OCI-LY1 (cell line): ENCODE measurements at regions not wholly inside any gene's neighbourhood (a gene's known extent, or its start where the extent isn't known, plus 50 kb on each side); places are given as distances from the start of the nearest gene placed in this dataset.

Experiments
- H2AFZ ChIP-seq: fragments of 200-600 bp; sonication (generic), shearing (Covaris generic); 2 replicates; pipeline ENCODE4 v1.6.0; 2014; ENCODE audit warnings: antibody characterized with exemption, mild to moderate bottlenecking, low read length
- H3F3A ChIP-seq: fragments of 200-600 bp; sonication (generic), shearing (Covaris generic); 2 replicates; pipeline ENCODE4 v1.6.0; 2014; ENCODE audit warnings: mild to moderate bottlenecking, antibody characterized with exemption, low read length, moderate library complexity; ENCODE audit not compliant: insufficient read depth
- H3K27ac ChIP-seq: fragments of 200-600 bp; sonication (generic); 2 replicates; pipeline ENCODE4 v1.5.1; 2014; ENCODE audit warnings: low read length, mixed run types, mild to moderate bottlenecking, low read depth; ENCODE audit not compliant: poor library complexity, severe bottlenecking
- H3K27me3 ChIP-seq: fragments of 200-600 bp; sonication (generic); 2 replicates; pipeline ENCODE4 v1.6.0; 2014; ENCODE audit warnings: antibody characterized with exemption, mild to moderate bottlenecking, low read length, moderate library complexity; ENCODE audit not compliant: insufficient read depth
- H3K36me3 ChIP-seq: fragments of 200-600 bp; sonication (generic); 2 replicates; pipeline ENCODE4 v1.6.1; 2014; ENCODE audit warnings: mild to moderate bottlenecking, antibody characterized with exemption, low read length, moderate library complexity, mixed read lengths; ENCODE audit not compliant: insufficient read depth
- H3K4me1 ChIP-seq: fragments of 200-600 bp; sonication (generic); 2 replicates; pipeline ENCODE4 v1.5.1; 2014; ENCODE audit warnings: mild to moderate bottlenecking, low read length, moderate library complexity; ENCODE audit not compliant: insufficient read depth, severe bottlenecking
- H3K4me2 ChIP-seq: fragments of 200-600 bp; sonication (generic), shearing (Covaris generic); 2 replicates; pipeline ENCODE4 v1.6.1; 2014; ENCODE audit warnings: low read length
- H3K4me3 ChIP-seq: fragments of 200-600 bp; sonication (generic); 2 replicates; pipeline ENCODE4 v1.5.1; 2014; ENCODE audit warnings: low read length, low read depth, mild to moderate bottlenecking, mixed read lengths; ENCODE audit not compliant: poor library complexity, severe bottlenecking
- H3K79me2 ChIP-seq: fragments of 200-600 bp; shearing (Covaris generic); 2 replicates; pipeline ENCODE4 v1.6.1; 2016; ENCODE audit warnings: mixed run types, low read length, mixed read lengths; ENCODE audit not compliant: insufficient read depth
- H3K9ac ChIP-seq: fragments of 200-600 bp; sonication (generic), shearing (Covaris generic); 2 replicates; pipeline ENCODE4 v1.6.1; 2014; ENCODE audit warnings: mild to moderate bottlenecking, low read length, mixed read lengths
- H3K9me2 ChIP-seq: fragments of 200-600 bp; sonication (generic), shearing (Covaris generic); 2 replicates; pipeline ENCODE4 v1.6.1; 2014; ENCODE audit warnings: low read depth, mild to moderate bottlenecking, low read length, mixed read lengths
- H3K9me3 ChIP-seq: fragments of 200-600 bp; shearing (Covaris generic); 2 replicates; pipeline ENCODE4 v1.6.1; 2014; ENCODE audit warnings: low read length, mixed read lengths
- H4K20me1 ChIP-seq: fragments of 200-600 bp; sonication (generic), shearing (Covaris generic); 2 replicates; pipeline ENCODE4 v1.6.0; 2016; ENCODE audit warnings: mild to moderate bottlenecking, low read length; ENCODE audit not compliant: insufficient read depth
- EZH2 ChIP-seq: fragments of 200-600 bp; sonication (generic), shearing (Covaris generic); IDR thresholded peaks from 2 replicates; pipeline ENCODE4 v1.8.0; 2017; ENCODE audit warnings: borderline replicate concordance, mixed run types, mild to moderate bottlenecking, antibody characterized with exemption, low read length, moderate library complexity, mixed read lengths
- TF ChIP-seq, protein P1 (sequence below): fragments of 200-600 bp; sonication (generic), shearing (Covaris generic); IDR thresholded peaks from 2 replicates; pipeline ENCODE4 v1.5.1; 2017; ENCODE audit warnings: mild to moderate bottlenecking, antibody characterized with exemption, low read length, moderate library complexity, mixed read lengths

DNA sequence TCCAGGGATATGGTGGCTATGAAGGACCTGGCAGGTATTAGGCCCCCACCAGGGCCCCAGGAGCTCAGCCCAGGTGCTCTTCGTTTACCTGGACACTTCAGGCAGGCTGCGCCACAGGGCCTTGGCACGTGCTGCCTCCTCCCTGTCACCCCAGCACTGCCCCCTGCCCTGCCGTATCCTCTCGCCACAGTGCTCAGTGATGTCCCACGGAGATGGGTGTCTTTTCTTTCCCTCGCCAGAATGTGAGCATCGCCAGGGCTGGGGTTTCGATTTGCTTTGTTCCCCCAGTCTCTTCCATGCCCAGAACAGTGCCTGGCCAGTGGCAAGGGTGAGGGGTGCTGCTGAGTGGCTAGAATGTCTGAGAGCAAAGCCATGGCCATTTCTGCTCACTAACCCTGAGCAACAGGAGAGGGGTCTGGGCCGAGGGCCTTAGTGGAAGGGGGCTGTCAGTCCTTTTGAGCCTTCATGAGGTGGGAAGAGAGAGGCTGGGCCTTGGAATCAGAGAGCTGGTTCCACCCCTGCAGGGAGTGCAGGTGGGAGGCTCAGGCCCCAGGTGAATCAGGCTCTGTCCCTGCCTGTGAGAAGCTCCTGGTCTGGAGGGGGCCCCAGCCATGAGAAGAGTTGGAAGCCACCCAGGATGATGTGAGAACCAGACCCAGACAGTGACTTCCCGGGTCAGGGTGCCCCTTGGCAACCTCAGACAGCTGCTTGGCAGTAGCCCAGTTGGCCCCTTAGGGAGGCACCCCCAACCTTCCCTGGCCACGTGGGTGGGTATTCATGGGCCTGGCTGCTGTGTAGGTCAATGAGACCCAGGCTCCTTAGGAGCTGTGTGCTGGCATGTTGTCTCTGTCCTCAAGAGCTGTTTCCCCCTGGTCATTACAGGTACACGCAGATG, 129.9 kb upstream of the HS6ST1 start:
- no peak overlapping the region for H3K27ac ChIP-seq
- no peaks in the 10 kb centered on the region for H3K27me3 ChIP-seq
- H2AFZ ChIP-seq = no peak overlapping the region
- no peak overlapping the region for H3K4me2 ChIP-seq
- no peaks in the 10 kb centered on the region for H3K9me2 ChIP-seq
- no peak for TF ChIP-seq EZH2
- TF ChIP-seq, protein P1, sequence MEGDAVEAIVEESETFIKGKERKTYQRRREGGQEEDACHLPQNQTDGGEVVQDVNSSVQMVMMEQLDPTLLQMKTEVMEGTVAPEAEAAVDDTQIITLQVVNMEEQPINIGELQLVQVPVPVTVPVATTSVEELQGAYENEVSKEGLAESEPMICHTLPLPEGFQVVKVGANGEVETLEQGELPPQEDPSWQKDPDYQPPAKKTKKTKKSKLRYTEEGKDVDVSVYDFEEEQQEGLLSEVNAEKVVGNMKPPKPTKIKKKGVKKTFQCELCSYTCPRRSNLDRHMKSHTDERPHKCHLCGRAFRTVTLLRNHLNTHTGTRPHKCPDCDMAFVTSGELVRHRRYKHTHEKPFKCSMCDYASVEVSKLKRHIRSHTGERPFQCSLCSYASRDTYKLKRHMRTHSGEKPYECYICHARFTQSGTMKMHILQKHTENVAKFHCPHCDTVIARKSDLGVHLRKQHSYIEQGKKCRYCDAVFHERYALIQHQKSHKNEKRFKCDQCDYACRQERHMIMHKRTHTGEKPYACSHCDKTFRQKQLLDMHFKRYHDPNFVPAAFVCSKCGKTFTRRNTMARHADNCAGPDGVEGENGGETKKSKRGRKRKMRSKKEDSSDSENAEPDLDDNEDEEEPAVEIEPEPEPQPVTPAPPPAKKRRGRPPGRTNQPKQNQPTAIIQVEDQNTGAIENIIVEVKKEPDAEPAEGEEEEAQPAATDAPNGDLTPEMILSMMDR = no peak
- no peaks in the 10 kb centered on the region for H3K79me2 ChIP-seq
- H3K9ac ChIP-seq = no peak overlapping the region
- H3F3A ChIP-seq = no peaks in the 10 kb centered on the region
- no peaks in the 10 kb centered on the region for H4K20me1 ChIP-seq
- no peaks in the 10 kb centered on the region for H3K36me3 ChIP-seq
- H3K4me1 ChIP-seq = no peaks in the 10 kb centered on the region
- no peaks in the 10 kb centered on the region for H3K9me3 ChIP-seq
- no peak overlapping the region for H3K4me3 ChIP-seq

GRCh38 chr2:128449226-128450061, 130.8 kb upstream of the HS6ST1 start:
- H4K20me1 ChIP-seq = no peaks in the 10 kb centered on the region
- no peaks in the 10 kb centered on the region for H3K4me1 ChIP-seq
- H3K9me3 ChIP-seq = no peaks in the 10 kb centered on the region
- no peak for TF ChIP-seq EZH2
- TF ChIP-seq, protein P1 = no peak
- no peaks in the 10 kb centered on the region for H3K79me2 ChIP-seq
- no peak overlapping the region for H3K9ac ChIP-seq
- H3K36me3 ChIP-seq = no peaks in the 10 kb centered on the region
- no peaks in the 10 kb centered on the region for H3K9me2 ChIP-seq
- H3K27me3 ChIP-seq = no peaks in the 10 kb centered on the region
- no peak overlapping the region for H3K4me3 ChIP-seq
- no peak overlapping the region for H3K27ac ChIP-seq
- H3K4me2 ChIP-seq = no peak overlapping the region
- H3F3A ChIP-seq = no peaks in the 10 kb centered on the region
- no peak overlapping the region for H2AFZ ChIP-seq

DNA sequence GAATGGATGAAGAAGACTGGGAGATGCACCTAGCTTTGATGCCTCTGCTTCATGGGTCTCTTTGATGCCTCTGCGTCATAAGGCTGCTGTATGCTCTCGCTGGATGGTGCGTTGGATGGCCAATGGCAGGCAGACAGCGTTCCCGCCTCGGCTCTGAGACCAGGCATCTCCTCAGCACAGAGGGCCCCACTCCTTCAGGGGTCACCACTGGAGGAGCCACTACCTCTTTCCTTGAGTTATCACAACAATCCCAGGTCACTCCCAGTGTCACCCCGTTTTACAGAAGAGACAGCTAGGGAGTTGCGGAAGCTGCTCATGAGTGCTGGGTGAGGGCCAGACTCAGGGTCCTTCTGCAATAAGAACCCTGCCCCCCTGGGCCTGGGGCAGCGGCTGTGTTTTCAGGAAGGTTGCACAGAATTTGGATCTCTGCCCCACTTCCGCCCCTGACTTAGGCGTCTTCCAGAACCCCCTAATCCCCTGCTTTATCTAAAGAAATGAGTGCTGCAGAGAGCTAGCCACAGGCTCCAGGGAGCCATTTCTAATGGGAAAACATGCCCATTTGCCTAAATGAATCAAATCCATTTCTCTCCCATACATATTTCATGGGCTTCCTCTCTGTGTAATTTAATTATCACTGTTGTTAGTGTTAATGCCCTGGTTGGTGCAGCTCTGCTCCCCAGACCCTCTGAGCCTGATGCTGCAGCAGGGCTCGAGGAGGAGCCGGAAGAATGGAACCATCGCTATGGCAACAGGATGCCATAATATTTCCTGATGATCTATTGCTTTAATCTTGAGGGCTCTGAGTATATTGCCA, 131.8 kb upstream of the HS6ST1 start:
- Histone ChIP-seq H2AFZ (no peak overlapping the region), H3K27me3 (no peaks in the 10 kb centered on the region), H3K9me3 (no peaks in the 10 kb centered on the region), H3K27ac (no peak overlapping the region), H3F3A (no peaks in the 10 kb centered on the region), H3K4me1 (no peaks in the 10 kb centered on the region), H4K20me1 (no peaks in the 10 kb centered on the region), H3K4me2 (no peak overlapping the region), H3K79me2 (no peaks in the 10 kb centered on the region), H3K9ac (no peak overlapping the region), H3K36me3 (no peaks in the 10 kb centered on the region), H3K9me2 (no peaks in the 10 kb centered on the region), H3K4me3 (no peak overlapping the region)
- TF ChIP-seq, protein P1 = no peak
- no peak for TF ChIP-seq EZH2
